Breast epithelium (tissue), 4 donors: ENCODE measurements at regions not wholly inside any gene's neighbourhood (a gene's known extent, or its start where the extent isn't known, plus 50 kb on each side); places are given as distances from the start of the nearest gene placed in this dataset.

Experiments used
- DNase-seq, 2 donors: peaks; one replicate each; pipeline ENCODE4 v3.0.0-alpha.2; 2019; ENCODE audit warnings: low spot score in 2 of 2
- H3K27ac ChIP-seq, 2 donors: fragments of 200-600 bp; sonication (generic) in 1 of 2; one replicate each; pipeline ENCODE4 v1.5.1; 2016 to 2019; ENCODE audit warnings: mild to moderate bottlenecking in 1 of 2
- H3K27me3 ChIP-seq, 2 donors: fragments of 200-600 bp; sonication (generic) in 1 of 2; one replicate each; pipeline versions ENCODE4 v1.5.1 to v1.6.0; 2017 to 2019; ENCODE audit warnings: control low read depth in 1 of 2, mild to moderate bottlenecking in 1 of 2
- H3K36me3 ChIP-seq: fragments of 200-600 bp; one replicate; pipeline ENCODE4 v1.5.1; 2019
- H3K4me1 ChIP-seq, 2 donors: fragments of 200-600 bp; sonication (generic); one replicate each; pipeline ENCODE4 v1.5.1; 2016 to 2019; ENCODE audit warnings: control low read depth in 1 of 2
- H3K4me3 ChIP-seq, 3 donors: fragments of 200-600 bp; sonication (generic); 1 replicate in 2 of 3; 2 replicates in 1 of 3; pipeline ENCODE4 v1.5.1; 2016 to 2019; ENCODE audit warnings: mild to moderate bottlenecking in 3 of 3, moderate library complexity in 2 of 3
- H3K9me3 ChIP-seq, 2 donors: fragments of 200-600 bp; sonication (generic) in 1 of 2; one replicate each; pipeline ENCODE4 v1.5.1; 2016 to 2019; ENCODE audit warnings: control low read depth in 1 of 2
- POLR2A ChIP-seq: fragments of 450-650 bp; IDR thresholded peaks from one replicate; pipeline ENCODE4 v1.6.1; 2016; ENCODE audit warnings: antibody characterized with exemption, mild to moderate bottlenecking, moderate library complexity
- POLR2AphosphoS5 ChIP-seq, 3 donors: sonication (generic); formaldehyde crosslinking; IDR thresholded peaks; one replicate each; pipeline ENCODE4 v1.6.1; 2017; ENCODE audit warnings: antibody characterized with exemption in 3 of 3
- intact Hi-C: fragments of 100-400 bp; cut with DNase I; formaldehyde crosslinking; loops from one replicate; pipeline ENCODE4 v1.15.1; 2023; ENCODE audit warnings: low total_unique reads
- TF ChIP-seq, protein P1 (sequence below), 3 donors: fragments of 450-650 bp; IDR thresholded peaks; one replicate each; pipeline ENCODE4 v1.5.1; 2016 to 2017; ENCODE audit warnings: antibody characterized with exemption in 3 of 3, mild to moderate bottlenecking in 3 of 3, moderate library complexity in 3 of 3

DNA sequence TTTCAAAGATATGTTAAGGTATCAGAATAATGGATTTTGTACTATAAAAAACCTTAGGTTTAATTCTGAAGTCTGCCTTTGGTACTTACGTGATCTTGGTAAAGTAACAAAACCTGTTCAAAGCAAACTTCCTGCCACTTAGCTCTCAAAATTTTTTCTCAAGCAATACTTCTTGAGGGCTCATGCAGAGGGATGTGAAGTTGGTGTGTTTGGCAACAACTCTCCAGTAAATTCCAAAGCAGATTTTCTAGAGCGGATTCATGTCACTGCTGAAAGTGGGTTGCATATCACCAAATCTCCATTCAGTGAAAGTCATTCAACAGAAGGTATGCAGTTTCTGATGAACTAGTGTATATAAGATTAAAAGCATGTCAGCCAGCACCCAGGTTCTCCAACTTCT, 856.7 kb downstream of the CDH8 start:
- no peak overlapping the region for H3K27ac ChIP-seq
- TF ChIP-seq POLR2AphosphoS5 (IDR thresholded peaks at IDR 0.05) (no peak), POLR2A (no peak)
- TF ChIP-seq, protein P1, sequence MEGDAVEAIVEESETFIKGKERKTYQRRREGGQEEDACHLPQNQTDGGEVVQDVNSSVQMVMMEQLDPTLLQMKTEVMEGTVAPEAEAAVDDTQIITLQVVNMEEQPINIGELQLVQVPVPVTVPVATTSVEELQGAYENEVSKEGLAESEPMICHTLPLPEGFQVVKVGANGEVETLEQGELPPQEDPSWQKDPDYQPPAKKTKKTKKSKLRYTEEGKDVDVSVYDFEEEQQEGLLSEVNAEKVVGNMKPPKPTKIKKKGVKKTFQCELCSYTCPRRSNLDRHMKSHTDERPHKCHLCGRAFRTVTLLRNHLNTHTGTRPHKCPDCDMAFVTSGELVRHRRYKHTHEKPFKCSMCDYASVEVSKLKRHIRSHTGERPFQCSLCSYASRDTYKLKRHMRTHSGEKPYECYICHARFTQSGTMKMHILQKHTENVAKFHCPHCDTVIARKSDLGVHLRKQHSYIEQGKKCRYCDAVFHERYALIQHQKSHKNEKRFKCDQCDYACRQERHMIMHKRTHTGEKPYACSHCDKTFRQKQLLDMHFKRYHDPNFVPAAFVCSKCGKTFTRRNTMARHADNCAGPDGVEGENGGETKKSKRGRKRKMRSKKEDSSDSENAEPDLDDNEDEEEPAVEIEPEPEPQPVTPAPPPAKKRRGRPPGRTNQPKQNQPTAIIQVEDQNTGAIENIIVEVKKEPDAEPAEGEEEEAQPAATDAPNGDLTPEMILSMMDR (IDR thresholded peaks at IDR 0.05), result no peak
- H3K4me1 ChIP-seq, result no peaks in the 10 kb centered on the region
- H3K4me3 ChIP-seq, result no peak overlapping the region
- H3K27me3 ChIP-seq, result no peaks in the 10 kb centered on the region
- DNase-seq, result no peak
- H3K36me3 ChIP-seq, result no peaks in the 10 kb centered on the region
- intact Hi-C loops, result no loop called here
- H3K9me3 ChIP-seq, result no peaks in the 10 kb centered on the region

DNA sequence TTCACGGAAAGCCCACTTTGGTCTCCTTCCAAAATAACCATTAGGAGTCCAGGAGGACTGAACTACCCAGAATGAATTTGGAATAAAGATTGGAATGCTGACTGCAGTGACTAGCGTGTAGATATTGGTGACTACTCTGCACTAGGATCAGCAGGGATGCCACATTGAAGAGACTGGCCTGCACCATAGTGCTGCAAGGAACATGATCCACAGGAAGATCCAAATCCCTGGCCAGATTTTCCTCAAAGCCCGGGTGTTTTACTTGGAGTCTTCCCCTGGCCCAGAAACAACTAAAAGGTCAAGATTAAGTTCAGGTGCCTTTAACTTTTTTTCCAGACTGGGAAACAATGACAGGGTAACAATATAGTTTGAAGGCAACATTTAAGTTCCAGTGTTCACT, 870.4 kb downstream of the CDH8 start:
- no peaks in the 10 kb centered on the region for H3K36me3 ChIP-seq
- intact Hi-C loops, result no loop called here
- no peaks in the 10 kb centered on the region for H3K4me1 ChIP-seq
- no peak overlapping the region for H3K27ac ChIP-seq
- H3K4me3 ChIP-seq, result no peak overlapping the region
- H3K27me3 ChIP-seq, result no peaks in the 10 kb centered on the region
- no peak for DNase-seq
- no peak for TF ChIP-seq POLR2AphosphoS5 (IDR thresholded peaks at IDR 0.05)
- TF ChIP-seq, protein P1 (IDR thresholded peaks at IDR 0.05), result no peak
- no peak for TF ChIP-seq POLR2A
- H3K9me3 ChIP-seq, result peaks cover 0 to 2% of the 10 kb centered on the region in 2 donors

DNA sequence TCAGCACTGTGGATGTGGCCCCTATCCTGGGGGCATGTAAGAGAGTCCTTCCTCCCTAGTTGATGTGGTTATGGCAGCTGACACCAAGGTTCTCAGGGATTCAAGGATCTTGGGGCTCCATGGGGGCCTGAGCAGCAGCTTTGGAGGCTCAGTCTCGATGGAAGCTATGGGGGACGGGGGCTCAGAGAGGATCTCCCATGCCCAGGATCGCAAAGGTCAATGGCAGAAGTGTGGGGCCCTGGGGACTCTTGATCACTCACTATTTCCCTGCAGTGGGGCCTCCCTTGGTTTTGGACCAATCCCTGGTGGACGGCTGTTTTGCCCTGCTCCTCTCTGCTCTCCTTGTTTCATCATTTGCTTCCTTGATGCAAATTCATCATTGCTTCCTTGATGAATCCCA, 885.9 kb downstream of the CDH8 start:
- no peaks in the 10 kb centered on the region for H3K4me1 ChIP-seq

DNA sequence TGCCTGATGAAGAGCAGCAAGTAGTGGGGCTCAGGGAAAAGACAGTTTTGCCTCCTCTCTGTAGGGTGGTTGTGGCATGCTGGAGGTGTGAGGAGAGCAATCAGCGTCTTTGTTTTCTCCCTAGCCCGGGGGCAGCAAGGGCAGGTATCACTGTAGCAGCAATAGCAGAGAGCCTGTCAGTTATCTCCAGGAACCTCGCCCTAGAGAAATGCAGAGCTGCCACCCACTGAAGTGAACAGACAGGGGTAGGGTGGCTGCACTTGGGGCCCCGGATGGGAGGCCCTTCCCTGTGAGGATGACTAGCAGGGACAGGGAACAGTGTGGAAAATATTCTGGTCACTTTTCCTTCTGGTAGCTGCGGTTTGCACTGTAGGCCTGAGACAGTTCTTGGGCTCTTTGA, 886.5 kb downstream of the CDH8 start:
- DNase-seq, result no peak
- Histone ChIP-seq H3K27me3 (no peaks in the 10 kb centered on the region), H3K4me1 (no peaks in the 10 kb centered on the region), H3K27ac (no peak overlapping the region), H3K36me3 (no peaks in the 10 kb centered on the region), H3K9me3 (no peaks in the 10 kb centered on the region), H3K4me3 (no peak overlapping the region)
- TF ChIP-seq POLR2A (no peak), POLR2AphosphoS5 (IDR thresholded peaks at IDR 0.05) (no peak)
- TF ChIP-seq, protein P1 (IDR thresholded peaks at IDR 0.05), result no peak
- intact Hi-C loops, result no loop called here

More for the DNA sequence above, 885.9 kb downstream of the CDH8 start:
- Histone ChIP-seq H3K4me3 (no peak overlapping the region), H3K9me3 (no peaks in the 10 kb centered on the region), H3K27ac (no peak overlapping the region), H3K27me3 (no peaks in the 10 kb centered on the region), H3K36me3 (no peaks in the 10 kb centered on the region)
- DNase-seq, result no peak
- TF ChIP-seq POLR2A, result no peak
- TF ChIP-seq, protein P1 (IDR thresholded peaks at IDR 0.05), result no peak
- no peak for TF ChIP-seq POLR2AphosphoS5 (IDR thresholded peaks at IDR 0.05)
- intact Hi-C loops, result no loop called here

DNA sequence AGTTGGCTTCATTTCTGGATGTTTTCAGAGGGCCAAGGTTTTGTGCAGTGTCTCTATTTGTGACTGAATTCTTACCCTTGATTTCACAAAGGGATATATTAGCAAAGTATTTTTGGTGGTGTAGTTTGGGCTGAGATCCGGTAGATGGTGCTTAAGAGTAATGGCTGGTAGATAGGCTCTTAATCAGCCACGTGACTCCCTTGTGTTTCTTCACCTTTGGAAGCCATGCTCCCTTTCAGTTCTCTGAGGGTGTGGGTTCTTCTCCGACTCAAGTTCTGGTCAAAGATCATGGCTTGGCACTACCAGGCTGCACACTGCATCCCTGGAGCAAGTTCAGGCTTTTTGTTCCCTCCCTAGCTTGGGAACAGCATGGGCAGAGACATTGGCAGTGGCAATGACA, 887.3 kb downstream of the CDH8 start:
- Histone ChIP-seq H3K4me1 (no peaks in the 10 kb centered on the region), H3K27me3 (no peaks in the 10 kb centered on the region), H3K27ac (no peak overlapping the region), H3K9me3 (no peaks in the 10 kb centered on the region), H3K4me3 (no peak overlapping the region), H3K36me3 (no peaks in the 10 kb centered on the region)
- no peak for DNase-seq
- intact Hi-C loops, result no loop called here
- TF ChIP-seq, protein P1 (IDR thresholded peaks at IDR 0.05), result no peak
- TF ChIP-seq POLR2AphosphoS5 (IDR thresholded peaks at IDR 0.05) (no peak), POLR2A (no peak)
